Erythroblast (primary cell): ENCODE measurements at regions not wholly inside any gene's neighbourhood (a gene's known extent, or its start where the extent isn't known, plus 50 kb on each side); places are given as distances from the start of the nearest gene placed in this dataset.

Experiments used
- GATA1 ChIP-seq: IDR thresholded peaks from 2 replicates; pipeline ENCODE4 v1.6.1; 2011; ENCODE audit warnings: low read depth, mild to moderate bottlenecking, control low read depth, low read length, moderate library complexity
- POLR2A ChIP-seq: IDR thresholded peaks from 2 replicates; pipeline ENCODE4 v1.6.1; 2011; ENCODE audit warnings: mild to moderate bottlenecking, low read length

GRCh38 chr4:43103048-43103447 is 210.5 kb downstream of the GRXCR1 start:
- TF ChIP-seq POLR2A (no peak), GATA1 (no peak)
